A549 (cell line): ENCODE measurements at regions not wholly inside any gene's neighbourhood (a gene's known extent, or its start where the extent isn't known, plus 50 kb on each side); places are given as distances from the start of the nearest gene placed in this dataset.

ENCODE experiments used
- CTCF ChIP-seq: fragments of >200 bp; sonication (Bioruptor Twin); formaldehyde crosslinking; IDR thresholded peaks from 3 replicates; pipeline ENCODE4 v1.5.1; 2016
- GATA3 ChIP-seq: IDR thresholded peaks from 2 replicates; pipeline ENCODE4 v1.6.1; 2012; ENCODE audit warnings: borderline replicate concordance
- KDM1A ChIP-seq: fragments of 200-600 bp; sonication (generic); IDR thresholded peaks from 2 replicates; pipeline ENCODE4 v1.6.1; 2016; ENCODE audit warnings: low read depth, mild to moderate bottlenecking
- MAFK ChIP-seq: fragments of 450-650 bp; IDR thresholded peaks from 2 replicates; pipeline ENCODE4 v1.6.1; 2014; ENCODE audit not compliant: partially characterized antibody
- POLR2A ChIP-seq: IDR thresholded peaks from 2 replicates; pipeline ENCODE4 v1.6.1; 2012; ENCODE audit warnings: mild to moderate bottlenecking, low read length
- RAD21 ChIP-seq, 2 experiments: fragments of >200 bp in 1 of 2; sonication (Bioruptor Twin) in 1 of 2; formaldehyde crosslinking in 1 of 2; IDR thresholded peaks in 1 of 2; conservative IDR thresholded peaks in 1 of 2; 2 replicates in 1 of 2; 3 replicates in 1 of 2; pipeline ENCODE4 v1.6.1; 2012 to 2018; ENCODE audit warnings: inconsistent platforms in 1 of 2
- RNF2 ChIP-seq: fragments of 200-600 bp; sonication (generic); IDR thresholded peaks from 2 replicates; pipeline ENCODE4 v1.6.1; 2016; ENCODE audit warnings: low read depth, mild to moderate bottlenecking, antibody characterized with exemption, moderate library complexity, borderline replicate concordance
- SREBF2 ChIP-seq: fragments of 450-650 bp; IDR thresholded peaks from 2 replicates; pipeline ENCODE4 v1.6.1; 2014; ENCODE audit warnings: mild to moderate bottlenecking, moderate library complexity
- USF2 ChIP-seq: fragments of 450-650 bp; IDR thresholded peaks from 2 replicates; pipeline ENCODE4 v1.6.1; 2014; ENCODE audit warnings: antibody characterized with exemption

- TF ChIP-seq CTCF, result no peak
- no peak for TF ChIP-seq KDM1A
- TF ChIP-seq GATA3, result no peak
- no peak for TF ChIP-seq RAD21 (conservative IDR thresholded peaks at IDR 0.05 in 1 of 2, IDR thresholded peaks at IDR 0.05 in 1 of 2)
- no peak for TF ChIP-seq POLR2A
- no peak for TF ChIP-seq RNF2
- TF ChIP-seq USF2, result no peak
- no peak for TF ChIP-seq MAFK
- TF ChIP-seq SREBF2, result no peak
Observed at GRCh38 chr4:8726344-8726851, 133.8 kb downstream of the CPZ start.
